ENCODE measurements at regions not wholly inside any gene's neighbourhood (a gene's known extent, or its start where the extent isn't known, plus 50 kb on each side); places are given as distances from the start of the nearest gene placed in this dataset.

- no peak for DNase-seq (ENCODE audit: low read depth)
- TF ChIP-seq CTCF (IDR thresholded peaks at IDR 0.05; ENCODE audit: insufficient read depth, low read depth, low read length, missing control alignments), result no peak
- no peak overlapping the region for H3K4me3 ChIP-seq (ENCODE audit: low read depth, low read length)
Measured at GRCh38 chr20:53891306-53891894, 179.0 kb downstream of the BCAS1 start.

GRCh38 chr20:53890443-53891305 is 179.7 kb downstream of the BCAS1 start:
- TF ChIP-seq CTCF (IDR thresholded peaks at IDR 0.05; ENCODE audit: insufficient read depth, low read depth, low read length, missing control alignments), result no peak
- no peak overlapping the region for H3K4me3 ChIP-seq (ENCODE audit: low read depth, low read length)
- no peak for DNase-seq (ENCODE audit: low read depth)

GRCh38 chr20:53889411-53890148 is 180.8 kb downstream of the BCAS1 start:
- DNase-seq (ENCODE audit: low read depth), result no peak
- no peak for TF ChIP-seq CTCF (IDR thresholded peaks at IDR 0.05; ENCODE audit: insufficient read depth, low read depth, low read length, missing control alignments)
- no peak overlapping the region for H3K4me3 ChIP-seq (ENCODE audit: low read depth, low read length)

- TF ChIP-seq CTCF (IDR thresholded peaks at IDR 0.05; ENCODE audit: insufficient read depth, low read depth, low read length, missing control alignments), result no peak
- H3K4me3 ChIP-seq (ENCODE audit: low read depth, low read length), result no peak overlapping the region
- DNase-seq (ENCODE audit: low read depth), result no peak
Measured at GRCh38 chr20:53888951-53889350, 181.4 kb downstream of the BCAS1 start.

- no peak for TF ChIP-seq CTCF (IDR thresholded peaks at IDR 0.05; ENCODE audit: insufficient read depth, low read depth, low read length, missing control alignments)
- H3K4me3 ChIP-seq (ENCODE audit: low read depth, low read length), result no peak overlapping the region
- no peak for DNase-seq (ENCODE audit: low read depth)
Measured at GRCh38 chr20:53888510-53888909, 181.9 kb downstream of the BCAS1 start.

DNA sequence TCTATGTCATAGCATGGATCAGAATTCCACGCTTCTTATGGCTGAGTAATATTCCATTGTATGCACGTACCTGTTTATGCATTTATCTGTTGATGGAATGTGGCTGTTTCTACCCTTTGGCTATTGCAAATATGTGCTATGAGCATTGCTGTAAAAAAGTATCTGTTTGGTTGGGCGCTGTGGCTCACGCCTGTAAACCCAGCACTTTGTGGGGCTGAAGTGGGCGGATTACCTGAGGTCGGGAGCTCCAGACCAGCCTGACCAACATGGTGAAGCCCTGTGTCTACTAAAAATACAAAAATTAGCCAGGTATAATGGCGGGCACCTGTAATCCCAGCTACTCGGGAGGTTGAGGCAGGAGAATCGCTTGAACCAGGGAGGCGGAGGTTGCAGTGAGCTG is 182.4 kb downstream of the BCAS1 start:
- no peak for DNase-seq (ENCODE audit: low read depth)
- H3K4me3 ChIP-seq (ENCODE audit: low read depth, low read length), result no peak overlapping the region
- no peak for TF ChIP-seq CTCF (IDR thresholded peaks at IDR 0.05; ENCODE audit: insufficient read depth, low read depth, low read length, missing control alignments)

Data from GM12865 (cell line).